DND-41 (cell line): ENCODE measurements at regions not wholly inside any gene's neighbourhood (a gene's known extent, or its start where the extent isn't known, plus 50 kb on each side); places are given as distances from the start of the nearest gene placed in this dataset.

Source experiments
- ATAC-seq: fragments of 200-7000 bp; cut with Tn5 transposase; 3 replicates; pipeline ENCODE4 v1.9.1; 2021; ENCODE audit warnings: low read depth; ENCODE audit not compliant: insufficient read depth
- DNase-seq: peaks from one replicate; pipeline ENCODE4 v3.0.0-alpha.2; 2020
- H2AFZ ChIP-seq: 2 replicates; pipeline ENCODE4 v1.6.0; 2012; ENCODE audit warnings: low read depth, low read length
- H3K27ac ChIP-seq: 2 replicates; pipeline ENCODE4 v1.5.1; 2012; ENCODE audit warnings: low read length, inconsistent platforms
- H3K27me3 ChIP-seq: fragments of 200-600 bp; sonication (generic); 2 replicates; pipeline ENCODE4 v1.6.0; 2012; ENCODE audit warnings: low read length, mild to moderate bottlenecking, inconsistent platforms; ENCODE audit not compliant: insufficient read depth, poor library complexity
- H3K36me3 ChIP-seq: 2 replicates; pipeline ENCODE4 v1.5.1; 2012; ENCODE audit warnings: low read length, inconsistent platforms; ENCODE audit not compliant: insufficient read depth
- H3K4me1 ChIP-seq: 2 replicates; pipeline ENCODE4 v1.5.1; 2012; ENCODE audit warnings: mild to moderate bottlenecking, low read length; ENCODE audit not compliant: insufficient read depth
- H3K4me2 ChIP-seq: 2 replicates; pipeline ENCODE4 v1.6.0; 2012; ENCODE audit warnings: mild to moderate bottlenecking, moderate library complexity, low read length, inconsistent platforms; ENCODE audit not compliant: insufficient read depth
- H3K4me3 ChIP-seq, 2 experiments: fragments of 200-600 bp in 1 of 2; shearing (Covaris generic) in 1 of 2; 2 replicates each; pipeline ENCODE4 v1.5.1; 2012 to 2016; ENCODE audit warnings: inconsistent platforms in 2 of 2, low read length in 2 of 2, mild to moderate bottlenecking in 2 of 2, low read depth in 1 of 2, moderate library complexity in 1 of 2
- H3K79me2 ChIP-seq: 2 replicates; pipeline ENCODE4 v1.6.0; 2012; ENCODE audit warnings: low read length, inconsistent platforms; ENCODE audit not compliant: insufficient read depth
- H3K9ac ChIP-seq: 2 replicates; pipeline ENCODE4 v1.6.0; 2012; ENCODE audit warnings: low read depth, mild to moderate bottlenecking, inconsistent platforms, low read length, moderate library complexity
- H3K9me3 ChIP-seq: 2 replicates; pipeline ENCODE4 v1.5.1; 2012; ENCODE audit warnings: low read length, moderate library complexity, mild to moderate bottlenecking, inconsistent platforms; ENCODE audit not compliant: insufficient read depth, severe bottlenecking
- H4K20me1 ChIP-seq: 2 replicates; pipeline ENCODE4 v1.6.0; 2012; ENCODE audit warnings: low read length; ENCODE audit not compliant: insufficient read depth
- EZH2 ChIP-seq: IDR thresholded peaks from 3 replicates; pipeline ENCODE4 v1.6.1; 2012; ENCODE audit warnings: borderline replicate concordance, low read depth, mild to moderate bottlenecking, moderate library complexity, low read length, inconsistent platforms; ENCODE audit not compliant: severe bottlenecking
- TF ChIP-seq, protein P1 (sequence below): IDR thresholded peaks from 2 replicates; pipeline ENCODE4 v1.5.1; 2012; ENCODE audit warnings: borderline replicate concordance, low read length, moderate library complexity, mild to moderate bottlenecking; ENCODE audit not compliant: poor library complexity, severe bottlenecking; ENCODE audit errors: extremely low read depth

DNA sequence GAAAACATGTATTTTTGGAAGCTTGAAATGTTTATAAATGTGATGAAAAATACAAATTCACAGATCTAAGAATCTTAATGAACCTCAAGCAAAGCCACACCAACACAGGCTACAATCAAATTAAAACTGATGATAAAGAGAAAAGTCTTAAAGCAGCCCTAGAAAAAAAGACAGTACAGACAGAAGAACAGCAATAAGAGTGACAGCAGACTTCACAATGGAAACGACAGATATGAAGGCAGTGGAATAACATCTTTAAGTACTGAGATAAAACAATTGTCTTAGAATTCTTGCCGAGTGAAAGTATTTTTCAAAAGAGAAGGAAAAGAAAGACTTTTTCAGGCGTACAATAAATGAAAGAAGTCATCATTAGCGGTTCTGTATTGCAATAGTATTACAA lies 423.6 kb upstream of the LCORL start:
- Histone ChIP-seq H3K27me3 (no peaks in the 10 kb centered on the region), H4K20me1 (no peaks in the 10 kb centered on the region), H3K4me1 (no peaks in the 10 kb centered on the region), H2AFZ (no peak overlapping the region), H3K9me3 (no peaks in the 10 kb centered on the region), H3K79me2 (no peaks in the 10 kb centered on the region), H3K4me2 (no peak overlapping the region), H3K27ac (no peak overlapping the region), H3K9ac (no peak overlapping the region), H3K4me3 (no peak overlapping the region), H3K36me3 (no peaks in the 10 kb centered on the region)
- DNase-seq (no peak), ATAC-seq (no peak)
- TF ChIP-seq, protein P1, sequence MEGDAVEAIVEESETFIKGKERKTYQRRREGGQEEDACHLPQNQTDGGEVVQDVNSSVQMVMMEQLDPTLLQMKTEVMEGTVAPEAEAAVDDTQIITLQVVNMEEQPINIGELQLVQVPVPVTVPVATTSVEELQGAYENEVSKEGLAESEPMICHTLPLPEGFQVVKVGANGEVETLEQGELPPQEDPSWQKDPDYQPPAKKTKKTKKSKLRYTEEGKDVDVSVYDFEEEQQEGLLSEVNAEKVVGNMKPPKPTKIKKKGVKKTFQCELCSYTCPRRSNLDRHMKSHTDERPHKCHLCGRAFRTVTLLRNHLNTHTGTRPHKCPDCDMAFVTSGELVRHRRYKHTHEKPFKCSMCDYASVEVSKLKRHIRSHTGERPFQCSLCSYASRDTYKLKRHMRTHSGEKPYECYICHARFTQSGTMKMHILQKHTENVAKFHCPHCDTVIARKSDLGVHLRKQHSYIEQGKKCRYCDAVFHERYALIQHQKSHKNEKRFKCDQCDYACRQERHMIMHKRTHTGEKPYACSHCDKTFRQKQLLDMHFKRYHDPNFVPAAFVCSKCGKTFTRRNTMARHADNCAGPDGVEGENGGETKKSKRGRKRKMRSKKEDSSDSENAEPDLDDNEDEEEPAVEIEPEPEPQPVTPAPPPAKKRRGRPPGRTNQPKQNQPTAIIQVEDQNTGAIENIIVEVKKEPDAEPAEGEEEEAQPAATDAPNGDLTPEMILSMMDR: no peak
- no peak for TF ChIP-seq EZH2

- H3K27ac ChIP-seq: no peak overlapping the region
- no peaks in the 10 kb centered on the region for H3K79me2 ChIP-seq
- H3K4me2 ChIP-seq: no peak overlapping the region
- ATAC-seq (no peak), DNase-seq (no peak)
- H3K4me1 ChIP-seq: no peaks in the 10 kb centered on the region
- H3K9me3 ChIP-seq: no peaks in the 10 kb centered on the region
- no peak overlapping the region for H2AFZ ChIP-seq
- H3K27me3 ChIP-seq: no peaks in the 10 kb centered on the region
- TF ChIP-seq, protein P1: no peak
- TF ChIP-seq EZH2: no peak
- H3K36me3 ChIP-seq: no peaks in the 10 kb centered on the region
- H3K4me3 ChIP-seq: no peak overlapping the region
- no peaks in the 10 kb centered on the region for H4K20me1 ChIP-seq
- no peak overlapping the region for H3K9ac ChIP-seq
Measured at GRCh38 chr4:18444206-18444605, 422.7 kb upstream of the LCORL start.

- H3K27me3 ChIP-seq: no peaks in the 10 kb centered on the region
- TF ChIP-seq EZH2: no peak
- TF ChIP-seq, protein P1: no peak
- no peaks in the 10 kb centered on the region for H3K4me1 ChIP-seq
- no peak overlapping the region for H3K9ac ChIP-seq
- H3K79me2 ChIP-seq: no peaks in the 10 kb centered on the region
- H3K4me2 ChIP-seq: no peak overlapping the region
- H4K20me1 ChIP-seq: no peaks in the 10 kb centered on the region
- ATAC-seq (no peak), DNase-seq (no peak)
- H3K9me3 ChIP-seq: no peaks in the 10 kb centered on the region
- H3K36me3 ChIP-seq: no peaks in the 10 kb centered on the region
- H3K27ac ChIP-seq: no peak overlapping the region
- no peak overlapping the region for H2AFZ ChIP-seq
- no peak overlapping the region for H3K4me3 ChIP-seq
Measured at GRCh38 chr4:18442957-18443356, 421.4 kb upstream of the LCORL start.

GRCh38 chr4:18441676-18442075 lies 420.1 kb upstream of the LCORL start:
- TF ChIP-seq, protein P1: no peak
- TF ChIP-seq EZH2: no peak
- Histone ChIP-seq H3K27me3 (no peaks in the 10 kb centered on the region), H2AFZ (no peak overlapping the region), H3K9me3 (no peaks in the 10 kb centered on the region), H3K4me2 (no peak overlapping the region), H3K4me1 (no peaks in the 10 kb centered on the region), H3K36me3 (no peaks in the 10 kb centered on the region), H3K27ac (no peak overlapping the region), H4K20me1 (no peaks in the 10 kb centered on the region), H3K9ac (no peak overlapping the region), H3K79me2 (no peaks in the 10 kb centered on the region), H3K4me3 (no peak overlapping the region)
- DNase-seq (no peak), ATAC-seq (no peak)
